GM18511 (cell line): ENCODE measurements at regions not wholly inside any gene's neighbourhood (a gene's known extent, or its start where the extent isn't known, plus 50 kb on each side); places are given as distances from the start of the nearest gene placed in this dataset.

Experiments
- ATAC-seq: cut with Tn5 transposase; IDR thresholded peaks from one replicate; pipeline ENCODE4 v1.9.1; 2021; ENCODE audit warnings: mild to moderate bottlenecking, moderate library complexity; ENCODE audit not compliant: unreplicated experiment

GRCh38 chr5:43947935-43948334 lies 345.0 kb downstream of the NNT start:
- no peak for ATAC-seq

- ATAC-seq: no peak
These were observed 338.8 kb downstream of the NNT start for GRCh38 chr5:43941806-43942205.

- ATAC-seq: no peak
These were observed 337.6 kb downstream of the NNT start for GRCh38 chr5:43940562-43940961.

GRCh38 chr5:43926923-43927322 lies 323.9 kb downstream of the NNT start:
- no peak for ATAC-seq

GRCh38 chr5:43920422-43920821 lies 317.4 kb downstream of the NNT start:
- no peak for ATAC-seq

GRCh38 chr5:43917925-43918324 lies 314.9 kb downstream of the NNT start:
- no peak for ATAC-seq

GRCh38 chr5:43903129-43903528 lies 300.1 kb downstream of the NNT start:
- no peak for ATAC-seq

- no peak for ATAC-seq
These were observed 298.0 kb downstream of the NNT start for GRCh38 chr5:43900974-43901373.

GRCh38 chr5:43895876-43896275 lies 292.9 kb downstream of the NNT start:
- no peak for ATAC-seq

GRCh38 chr5:43893951-43894684 lies 291.1 kb downstream of the NNT start:
- no peak for ATAC-seq

GRCh38 chr5:43891112-43891511 lies 288.1 kb downstream of the NNT start:
- no peak for ATAC-seq

GRCh38 chr5:43889233-43889632 lies 286.3 kb downstream of the NNT start:
- ATAC-seq: no peak

- no peak for ATAC-seq
These were observed 272.8 kb downstream of the NNT start for GRCh38 chr5:43875741-43876140.

- no peak for ATAC-seq
These were observed 271.8 kb downstream of the NNT start for GRCh38 chr5:43874772-43875171.

- ATAC-seq: no peak
These were observed 270.8 kb downstream of the NNT start for GRCh38 chr5:43873791-43874190.

- ATAC-seq: no peak
These were observed 256.3 kb downstream of the NNT start for GRCh38 chr5:43859309-43859708.

- no peak for ATAC-seq
These were observed 252.5 kb downstream of the NNT start for GRCh38 chr5:43855452-43855851.

GRCh38 chr5:43854697-43855292 lies 251.8 kb downstream of the NNT start:
- ATAC-seq: no peak

- no peak for ATAC-seq
These were observed 249.3 kb downstream of the NNT start for GRCh38 chr5:43852279-43852678.

GRCh38 chr5:43851741-43852140 lies 248.8 kb downstream of the NNT start:
- no peak for ATAC-seq

GRCh38 chr5:43840424-43841125 lies 237.6 kb downstream of the NNT start:
- ATAC-seq: no peak

- ATAC-seq: no peak
These were observed 236.2 kb downstream of the NNT start for GRCh38 chr5:43839218-43839617.
